Medulla oblongata (tissue), 1 donor: ENCODE measurements at regions not wholly inside any gene's neighbourhood (a gene's known extent, or its start where the extent isn't known, plus 50 kb on each side); places are given as distances from the start of the nearest gene placed in this dataset.
"Not testable (repeated sequence)": the region's sequence is repeated elsewhere in the genome, so short reads cannot be mapped to it uniquely, and the experiment has no call there.

ENCODE experiments used
- DNase-seq: peaks from one replicate; pipeline ENCODE4 v3.0.0-alpha.2; 2015; ENCODE audit errors: extremely low spot score

DNA sequence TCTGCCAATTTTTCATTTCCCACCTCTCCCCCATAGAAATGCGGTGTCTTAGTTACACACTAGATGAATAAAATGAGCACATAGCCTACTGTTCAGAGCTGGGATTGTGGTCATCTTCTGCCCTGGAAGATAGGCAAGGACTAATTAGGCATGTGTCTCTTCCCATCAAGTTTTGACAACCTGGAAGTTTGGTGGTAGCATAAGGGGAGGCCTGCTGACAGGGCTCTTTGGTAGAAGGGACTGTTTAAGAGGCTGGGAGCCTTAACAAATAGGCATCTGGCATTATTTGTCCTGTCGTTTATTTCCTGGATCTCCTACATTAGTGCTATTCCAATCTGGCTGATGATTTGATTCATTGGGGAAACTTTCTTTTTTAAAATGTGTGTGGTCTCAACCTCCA, 512.3 kb downstream of the ZNF385D start:
- DNase-seq = no peak

DNA sequence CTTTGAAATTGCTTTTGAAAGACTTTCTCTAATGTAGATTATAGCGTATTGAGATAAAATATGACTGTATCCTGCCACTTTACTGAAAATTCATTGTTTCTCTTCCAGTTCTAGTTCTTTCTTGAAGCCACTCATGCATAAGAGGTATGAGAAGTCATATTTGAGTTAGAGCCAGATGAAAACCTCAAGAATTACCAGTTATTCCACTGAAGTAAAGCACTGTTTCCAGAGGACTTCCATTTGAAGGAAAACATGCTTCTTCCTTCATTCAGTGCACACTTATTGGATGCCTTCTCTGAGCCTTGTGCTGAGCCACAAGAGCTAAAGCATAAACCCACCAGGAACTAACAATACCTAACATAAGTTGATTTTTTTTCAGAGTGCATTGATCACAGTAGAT, 513.4 kb downstream of the ZNF385D start:
- no peak for DNase-seq

DNA sequence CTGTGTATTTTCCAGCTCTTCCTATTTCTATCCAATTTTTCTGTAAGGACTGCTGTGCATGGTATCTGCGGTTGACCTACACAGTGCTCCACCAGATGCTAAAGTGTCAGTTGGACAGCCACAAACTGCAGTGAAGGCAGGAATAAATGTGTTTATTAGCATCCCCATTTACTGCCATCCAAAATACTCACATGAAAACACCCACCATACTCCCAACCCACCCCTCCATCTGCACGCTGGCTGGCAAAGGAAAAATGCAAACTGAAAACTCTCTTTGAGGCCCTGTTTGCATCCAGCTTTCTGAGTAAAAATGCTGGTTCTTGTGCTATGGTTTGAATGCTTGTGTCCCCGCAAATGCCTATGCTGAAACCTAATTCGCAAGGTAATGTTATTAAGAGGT, 515.5 kb downstream of the ZNF385D start:
- no peak for DNase-seq

DNA sequence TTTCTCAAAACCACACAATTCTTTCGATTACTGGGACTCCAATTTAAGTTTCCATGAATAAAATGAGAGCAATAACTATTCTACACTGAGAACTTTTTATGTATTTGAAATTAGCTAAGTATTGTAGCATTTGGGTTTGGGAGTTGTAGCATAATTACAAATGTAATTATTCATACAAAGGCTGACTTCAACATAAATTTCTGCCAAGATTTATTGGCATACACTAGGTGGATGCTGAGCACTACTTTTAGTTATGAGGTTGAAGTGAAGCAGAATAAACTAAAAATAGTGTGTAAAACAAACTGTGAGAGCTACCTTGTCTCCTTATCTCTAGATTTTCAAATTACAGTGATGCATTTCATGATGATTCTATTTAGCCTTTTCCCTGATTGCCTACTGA, 516.1 kb downstream of the ZNF385D start:
- no peak for DNase-seq

DNA sequence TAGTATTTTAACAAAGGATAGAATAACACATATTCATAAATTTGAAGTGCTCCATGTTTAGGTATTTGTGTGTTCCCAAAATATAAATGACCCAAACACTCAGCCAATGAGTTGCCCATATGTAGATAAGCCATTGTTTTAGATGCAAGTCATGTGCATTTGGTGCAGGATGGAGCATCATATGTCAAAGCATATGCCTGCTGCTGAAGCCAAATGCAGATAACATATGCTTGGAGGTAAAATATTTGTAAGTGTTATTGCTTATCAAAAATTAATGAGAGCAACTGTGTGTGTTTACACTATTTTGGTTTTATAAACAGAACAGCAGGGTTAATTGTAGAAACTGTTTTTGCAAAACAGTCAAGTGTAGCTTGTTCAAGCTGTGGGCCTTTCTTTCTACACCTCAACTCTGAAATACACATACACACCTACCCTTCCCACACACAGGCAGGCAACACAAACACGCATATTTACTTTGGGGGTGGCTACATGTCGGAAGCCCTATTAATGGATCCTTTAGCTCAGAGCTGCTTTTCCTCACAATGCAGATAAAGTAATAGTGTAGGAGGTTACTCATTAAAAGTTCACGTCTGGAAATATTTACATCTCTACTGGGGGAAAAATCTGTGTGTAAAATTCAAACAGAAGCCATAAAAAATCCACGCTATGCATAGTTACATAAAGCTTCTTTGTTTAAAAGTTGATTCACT, 521.4 kb downstream of the ZNF385D start:
- no peak for DNase-seq

DNA sequence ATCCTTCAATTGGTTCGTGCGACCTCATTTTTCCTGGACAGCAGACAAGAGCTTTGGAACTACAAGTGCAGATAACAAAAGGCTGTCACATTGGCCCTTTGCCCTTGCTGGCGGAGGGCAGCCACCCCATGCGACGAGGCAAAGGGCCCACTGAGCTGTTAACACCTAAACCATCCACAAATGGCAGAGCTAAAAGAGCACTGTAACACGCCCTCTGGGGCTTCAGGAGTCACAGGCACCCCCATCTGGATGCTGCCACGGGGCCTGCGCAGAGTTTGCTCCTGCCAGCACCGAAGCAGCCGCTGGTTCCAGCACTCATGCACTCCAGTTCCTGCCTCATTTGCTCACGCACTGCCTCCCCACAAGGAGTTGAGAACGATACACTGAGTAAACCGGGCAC, 524.9 kb downstream of the ZNF385D start:
- no peak for DNase-seq

DNA sequence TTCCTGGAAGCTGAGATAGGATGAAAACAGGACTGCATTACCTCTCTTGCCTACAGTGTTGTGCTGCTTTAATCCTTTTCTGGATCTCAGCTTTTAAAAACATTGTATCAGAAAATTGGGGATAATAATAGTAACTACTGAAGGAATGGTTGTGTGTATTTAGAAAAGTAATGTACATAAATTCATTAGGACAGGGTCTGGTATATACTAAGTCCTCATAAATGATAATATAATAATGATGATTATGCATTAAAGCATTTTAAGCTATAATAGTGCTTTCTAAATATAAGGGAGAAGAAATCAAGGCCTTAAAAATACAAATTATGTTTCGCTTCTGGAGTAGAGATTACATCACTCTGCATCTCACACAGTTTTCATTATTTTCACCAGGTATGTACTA, 530.1 kb downstream of the ZNF385D start:
- no peak for DNase-seq

DNA sequence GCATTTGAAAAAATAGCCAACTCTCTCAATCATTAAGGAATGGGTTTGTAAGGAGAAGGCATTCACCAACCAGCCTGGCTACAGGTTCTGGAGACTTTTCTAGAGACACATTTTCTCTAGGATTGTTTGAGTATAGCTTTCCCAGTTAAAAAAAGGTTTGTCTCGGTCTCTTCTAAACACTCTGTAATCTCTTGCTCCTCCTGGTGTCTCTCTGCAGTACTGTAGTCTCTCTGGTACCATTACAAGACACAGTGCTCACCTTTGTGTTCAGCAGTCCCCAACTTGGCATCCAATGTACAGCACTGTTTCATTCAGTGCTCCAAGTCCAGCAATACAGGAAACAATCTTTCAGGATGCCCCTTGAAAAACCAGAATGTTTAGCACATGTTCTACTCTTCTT, 534.4 kb downstream of the ZNF385D start:
- no peak for DNase-seq

DNA sequence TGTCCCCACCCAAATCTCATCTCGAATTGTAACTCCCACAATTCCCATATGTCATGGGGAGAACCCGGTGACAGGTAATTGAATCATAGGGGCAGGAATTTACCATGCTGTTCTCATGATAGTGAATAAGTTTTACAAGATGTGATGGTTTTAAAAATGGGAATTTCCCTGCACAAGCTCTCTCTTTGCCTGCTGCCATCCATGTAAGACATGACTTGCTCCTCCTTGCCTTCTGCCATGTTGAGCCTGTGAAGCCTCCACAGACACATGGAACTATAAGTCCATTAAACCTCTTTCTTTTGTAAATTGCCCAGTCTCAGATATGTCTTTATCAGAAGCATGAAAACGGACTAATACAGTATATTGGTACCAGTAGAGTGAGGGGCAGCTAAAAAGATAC, 546.9 kb downstream of the ZNF385D start:
- not testable (repeated sequence) for DNase-seq

DNA sequence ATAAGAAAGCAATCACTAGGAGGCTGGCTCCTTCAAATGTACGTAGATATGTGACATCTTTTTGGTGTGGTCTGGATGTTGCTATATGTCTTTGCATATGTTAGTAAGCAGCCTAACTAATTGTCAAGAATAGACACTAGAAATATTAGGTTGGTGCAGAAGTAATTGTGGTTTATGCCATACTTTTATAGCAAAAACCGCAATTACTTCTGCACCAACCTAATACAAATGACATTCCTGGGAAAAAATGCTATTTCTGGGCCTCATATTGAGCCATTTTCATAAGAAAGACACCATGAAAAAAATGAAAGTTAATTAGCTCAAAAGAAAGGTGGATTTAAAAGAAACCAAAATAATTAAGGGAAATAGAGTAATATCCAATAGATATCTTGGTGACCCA, 555.8 kb downstream of the ZNF385D start:
- DNase-seq = no peak

DNA sequence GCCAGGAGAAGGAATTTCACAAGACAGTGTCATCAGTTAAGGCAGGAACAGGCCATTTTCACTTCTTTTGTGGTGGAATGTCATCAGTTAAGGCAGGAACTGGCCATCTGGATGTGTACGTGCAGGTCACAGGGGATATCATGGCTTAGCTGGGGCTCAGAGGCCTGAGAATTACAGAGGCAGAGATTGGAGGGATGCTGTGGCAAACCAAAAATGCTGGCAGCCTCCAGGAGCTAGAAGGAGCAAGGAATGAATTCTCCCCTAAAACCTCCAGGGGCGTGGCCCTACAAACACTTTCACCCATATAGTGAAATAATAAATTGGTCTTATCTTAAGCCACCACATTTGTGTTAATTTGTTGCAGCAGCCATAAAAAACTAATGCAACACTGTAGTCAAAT, 557.0 kb downstream of the ZNF385D start:
- DNase-seq = not testable (repeated sequence)

DNA sequence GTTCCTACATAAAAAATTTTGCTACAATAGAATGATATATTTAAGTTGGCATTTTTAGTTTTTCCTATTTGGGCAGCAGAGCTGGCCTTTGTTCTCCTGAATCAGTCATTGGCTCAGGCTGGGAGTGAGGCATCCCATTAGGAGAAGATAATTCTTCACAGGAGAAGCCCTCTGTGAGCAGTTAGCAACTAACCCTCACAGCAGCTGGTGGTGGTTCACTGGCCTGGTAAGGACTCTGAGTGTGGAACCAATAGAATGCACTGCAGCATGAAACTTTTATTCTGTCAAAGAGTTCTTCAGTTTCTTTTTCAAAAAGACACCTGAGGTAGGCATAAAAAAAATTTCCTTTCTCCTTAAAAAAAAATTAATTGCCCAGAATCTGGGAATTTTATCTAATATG, 562.6 kb downstream of the ZNF385D start:
- no peak for DNase-seq

DNA sequence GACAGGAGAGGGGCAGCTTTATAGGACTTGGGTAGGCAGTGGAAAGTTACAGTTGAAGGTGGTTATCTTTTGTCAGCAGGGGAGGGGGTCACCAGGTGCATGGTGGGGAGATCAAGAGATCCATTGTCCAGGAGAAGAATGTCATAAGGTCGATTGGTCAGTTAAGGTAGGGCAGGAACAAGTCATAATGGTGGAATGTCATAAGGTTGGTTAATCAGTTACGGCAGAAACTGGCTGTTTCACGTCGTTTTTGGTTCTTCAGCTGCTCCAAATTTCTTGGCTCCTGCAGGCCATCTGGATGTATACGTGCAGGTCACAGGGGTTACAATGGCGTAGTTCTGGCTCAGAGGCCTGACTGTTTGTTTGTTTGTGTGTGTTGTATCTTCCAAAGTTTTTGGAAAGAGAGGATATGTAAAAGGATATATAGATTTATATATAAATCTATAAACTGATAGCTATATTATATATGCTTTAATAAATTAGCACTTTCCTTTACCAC, 565.1 kb downstream of the ZNF385D start:
- DNase-seq = no peak

DNA sequence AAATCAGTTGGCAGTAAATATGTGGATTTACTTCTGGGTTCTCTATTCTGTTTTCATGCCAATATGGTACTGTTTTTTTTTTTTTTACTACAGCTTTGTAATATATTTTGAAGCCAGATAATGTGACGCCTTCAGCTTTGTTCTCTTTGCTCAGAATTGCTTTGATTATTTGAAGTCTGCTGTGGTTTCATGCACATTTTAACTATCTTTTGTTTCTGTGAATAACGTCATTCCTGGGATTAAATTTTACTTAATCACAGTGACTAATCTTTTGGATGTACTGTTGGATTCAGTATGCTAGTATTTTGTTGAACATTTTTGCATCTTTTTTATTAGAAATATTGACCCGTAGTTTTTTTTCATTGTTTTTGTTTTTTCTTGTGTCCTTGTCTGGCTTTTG, 576.5 kb downstream of the ZNF385D start:
- DNase-seq = no peak

DNA sequence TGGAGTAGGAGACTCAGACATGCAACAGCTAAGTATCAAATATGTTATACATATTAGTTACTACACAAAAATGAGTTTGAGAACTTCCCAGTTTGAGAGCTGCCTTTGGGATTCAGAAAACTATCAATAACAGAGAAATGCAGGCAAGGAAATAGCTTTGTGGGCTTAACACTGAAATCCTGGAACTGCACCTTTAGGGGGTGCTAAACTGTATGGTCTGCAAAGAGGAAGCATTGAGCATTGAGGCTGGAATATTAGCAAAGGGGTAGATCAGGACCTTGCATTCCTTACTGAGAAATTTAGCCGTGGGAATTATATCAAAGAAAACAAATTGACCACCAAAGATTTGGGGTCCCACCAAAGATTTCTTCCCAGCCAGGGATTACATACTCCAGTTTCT, 580.0 kb downstream of the ZNF385D start:
- peak; percentile 6 for DNase-seq

DNA sequence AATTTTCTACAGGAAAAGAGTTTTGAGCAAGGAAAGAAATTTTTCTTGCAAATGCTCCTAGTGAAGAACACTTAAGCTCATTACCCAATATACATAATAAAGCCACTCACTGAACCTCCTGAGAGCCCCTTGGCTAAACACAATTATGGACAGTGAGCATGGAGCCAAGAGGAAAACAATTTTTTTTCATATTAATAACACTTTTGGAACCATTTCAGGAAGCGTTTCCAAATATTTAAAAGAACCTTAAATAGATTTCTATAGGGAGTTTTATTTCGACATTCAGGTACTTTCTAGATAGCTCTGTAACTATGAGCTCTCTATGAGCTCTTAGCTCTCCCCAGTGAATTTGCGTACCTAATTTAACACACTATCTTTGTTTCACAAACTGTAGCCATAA, 581.1 kb downstream of the ZNF385D start:
- DNase-seq = no peak

DNA sequence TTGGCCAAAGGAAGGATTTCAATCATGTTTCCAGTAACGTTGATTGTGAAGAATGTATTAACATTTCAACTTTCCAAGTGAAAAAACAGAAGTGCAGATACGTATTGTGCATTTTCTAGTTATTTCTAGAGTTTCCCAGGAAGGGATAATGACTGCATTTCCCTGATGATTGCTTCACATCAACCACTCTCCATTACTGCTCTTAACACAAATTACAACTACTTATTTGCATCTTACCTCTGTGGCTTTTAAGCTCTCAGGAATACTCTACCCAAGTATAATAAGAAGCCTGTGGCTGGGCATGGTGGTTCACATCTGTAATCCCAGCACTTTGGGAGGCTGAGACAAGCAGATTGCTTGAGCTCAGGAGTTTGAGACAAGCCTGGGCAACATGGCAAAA, 582.5 kb downstream of the ZNF385D start:
- DNase-seq = no peak

DNA sequence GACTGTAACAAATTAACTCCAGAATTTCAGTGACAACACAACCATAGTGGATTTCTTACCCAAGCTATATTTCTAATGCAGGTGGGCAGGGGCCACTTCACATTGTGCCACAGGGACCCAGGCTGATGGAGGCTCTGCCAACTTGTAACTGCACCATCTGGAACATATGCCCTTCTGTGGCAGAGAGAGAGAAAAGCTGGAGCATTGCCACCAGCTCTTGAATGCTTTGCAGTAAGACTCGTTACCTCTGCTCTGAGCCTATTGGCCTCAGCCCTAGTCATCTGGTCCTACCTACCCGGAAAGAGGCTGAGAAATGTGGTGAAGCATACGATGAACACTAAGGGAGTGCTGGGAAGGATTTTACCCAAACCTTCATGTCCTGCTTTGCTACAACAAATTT, 587.1 kb downstream of the ZNF385D start:
- DNase-seq = no peak

DNA sequence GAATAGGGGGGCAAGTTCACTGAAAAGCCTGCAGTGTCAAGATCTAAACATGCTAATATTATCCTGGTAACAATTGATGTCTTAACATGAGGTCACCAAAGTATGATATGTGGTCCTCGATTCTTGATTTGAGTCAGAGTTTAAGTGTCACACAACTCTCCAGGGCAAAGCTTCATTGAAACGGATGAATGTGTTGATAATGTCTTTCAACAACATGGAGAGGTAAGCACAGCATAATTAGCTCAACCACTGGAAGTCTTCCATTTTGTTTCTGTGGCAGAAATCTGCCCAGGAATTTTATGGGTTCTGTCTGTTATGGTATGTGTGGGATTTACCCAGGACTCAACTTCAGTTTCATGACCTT, 591.5 kb downstream of the ZNF385D start:
- DNase-seq = no peak

DNA sequence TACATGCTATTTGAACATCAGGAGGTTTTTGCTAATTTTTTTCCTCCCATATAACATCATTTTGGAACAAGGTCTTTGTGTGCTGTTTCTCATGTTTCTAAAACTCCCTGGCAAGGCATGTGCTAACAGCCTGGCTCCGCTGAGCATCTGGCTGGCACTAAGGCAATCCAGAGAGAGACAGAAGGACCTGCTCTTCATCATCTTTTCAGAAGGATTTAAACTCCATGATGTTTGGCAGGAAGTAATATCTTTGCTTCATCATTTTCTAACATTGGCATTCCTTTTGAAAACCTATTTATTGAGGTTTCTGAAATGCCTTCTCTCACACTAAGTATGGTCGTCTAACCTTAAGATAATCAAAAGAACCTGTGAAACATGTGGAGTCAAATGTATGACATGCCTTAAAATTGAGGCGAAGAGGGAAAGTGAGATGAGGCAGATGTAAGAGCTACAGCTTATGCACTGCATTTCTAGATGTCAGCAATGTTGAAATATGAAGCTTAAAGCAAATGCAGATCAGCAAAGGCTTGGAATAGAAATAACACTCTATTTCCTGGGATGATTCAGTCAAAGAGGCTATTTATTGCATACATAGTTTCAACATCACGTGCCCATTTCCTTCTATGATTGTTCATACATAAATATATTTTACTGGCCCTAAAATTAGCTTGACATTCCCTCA, 592.0 kb downstream of the ZNF385D start:
- no peak for DNase-seq

DNA sequence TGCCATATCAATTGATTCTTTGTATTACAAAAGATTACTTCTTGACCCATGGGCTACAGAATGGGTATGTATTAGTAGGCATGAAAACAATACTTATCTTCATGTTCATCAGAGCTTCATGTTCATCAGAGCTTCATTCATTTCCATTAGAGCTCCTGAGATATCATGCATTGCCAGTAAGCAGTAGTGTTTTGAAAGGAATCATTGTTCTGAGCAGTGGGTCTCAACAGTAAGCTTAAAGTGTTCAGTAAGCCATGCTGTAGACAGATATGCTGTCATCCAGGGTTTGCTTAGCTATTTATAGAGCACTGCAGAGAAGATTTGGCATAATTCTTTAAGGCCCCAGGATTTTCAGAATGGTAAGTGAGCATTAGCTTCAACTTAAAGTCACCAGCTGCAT, 596.1 kb downstream of the ZNF385D start:
- no peak for DNase-seq

DNA sequence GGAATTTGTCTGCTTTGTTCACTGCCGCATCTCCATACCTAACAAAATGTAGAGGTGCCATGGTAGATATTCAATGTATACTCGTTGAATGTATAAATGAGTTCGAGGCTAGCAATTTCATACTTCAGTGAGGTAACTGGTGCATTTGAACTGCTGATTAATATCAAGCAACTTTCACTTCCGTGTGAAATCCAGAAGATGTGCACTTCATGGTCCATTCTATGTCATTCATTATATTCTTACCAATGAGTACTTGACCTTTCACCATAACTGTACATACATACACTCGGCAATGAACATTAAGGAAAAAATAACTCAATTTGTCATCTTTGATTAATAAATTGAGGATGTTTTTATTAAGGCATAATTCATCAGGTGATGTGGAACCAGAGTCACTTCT, 598.5 kb downstream of the ZNF385D start:
- DNase-seq = no peak

DNA sequence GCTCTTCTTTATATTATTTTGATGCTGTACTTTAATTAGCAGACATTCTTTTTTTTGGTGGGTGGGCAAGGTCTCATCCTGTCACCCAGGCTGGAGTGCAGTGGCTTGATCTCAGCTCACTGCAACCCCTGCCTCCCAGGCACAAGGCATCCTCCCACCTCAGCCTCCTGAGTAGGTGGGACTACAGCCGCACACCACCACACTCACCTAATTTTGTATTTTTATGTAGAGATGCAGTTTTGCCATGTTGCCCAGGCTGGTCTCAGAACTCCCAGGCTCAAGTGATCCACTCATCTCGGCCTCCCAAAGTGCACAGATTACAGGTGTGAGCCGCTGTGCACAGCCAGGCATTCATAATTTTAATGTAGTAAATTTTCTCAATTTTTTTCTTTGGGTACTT, 608.1 kb downstream of the ZNF385D start:
- no peak for DNase-seq

DNA sequence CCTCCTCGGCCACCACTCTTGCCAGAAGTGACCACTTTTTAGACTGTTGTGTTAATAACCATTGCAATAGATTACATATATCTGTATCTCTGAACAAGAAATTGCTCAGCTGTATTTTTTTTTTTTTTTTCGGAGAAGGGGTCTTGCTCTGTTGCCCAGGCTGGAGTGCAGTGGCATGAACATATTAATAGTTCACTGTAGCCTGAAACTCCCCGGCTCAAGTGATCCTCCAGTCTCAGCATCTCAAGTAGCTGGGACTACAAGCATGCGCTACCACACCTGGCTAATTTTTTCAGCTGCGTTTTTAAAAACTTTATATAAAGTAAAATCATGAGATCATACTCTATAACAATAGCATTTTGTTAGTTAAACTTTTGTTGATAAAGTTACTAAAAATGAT, 609.0 kb downstream of the ZNF385D start:
- DNase-seq = no peak
